Activated CD8-positive, alpha-beta T cell treated with anti-CD3 and anti-CD28 coated beads, Interleukin-2, amount 10 ng/mL, durations not matched to agents 7 days and 5 days (primary cell): ENCODE measurements at regions not wholly inside any gene's neighbourhood (a gene's known extent, or its start where the extent isn't known, plus 50 kb on each side); places are given as distances from the start of the nearest gene placed in this dataset.

ENCODE experiments used
- ATAC-seq: fragments of 150-1000 bp; cut with Tn5 transposase; one replicate; pipeline ENCODE4 v1.10.0; 2021; ENCODE audit warnings: moderate library complexity
- CTCF ChIA-PET: fragments of 350-600 bp; sonication (Branson Sonifier 250); formaldehyde crosslinking; loops from one replicate; lab custom pipeline; 2021; ENCODE audit warnings: antibody characterized with exemption; lab: Charles Lee
- POLR2A ChIA-PET: fragments of 350-600 bp; sonication (Branson Sonifier 250); formaldehyde crosslinking; loops from one replicate; lab custom pipeline; 2021; ENCODE audit warnings: antibody characterized with exemption; lab: Charles Lee
- DNase-seq: peaks from one replicate; pipeline ENCODE4 v3.0.0-alpha.2; 2020
- H3K27ac Mint-ChIP-seq: one replicate; pipeline ENCODE4 v1.8.0; 2021; ENCODE audit warnings: mild to moderate bottlenecking, mixed read lengths
- H3K27me3 Mint-ChIP-seq: one replicate; pipeline ENCODE4 v1.8.0; 2021; ENCODE audit warnings: low read depth, mixed read lengths
- H3K36me3 Mint-ChIP-seq: one replicate; pipeline ENCODE4 v1.8.0; 2021; ENCODE audit warnings: low read depth, mixed read lengths
- H3K4me1 Mint-ChIP-seq: one replicate; pipeline ENCODE4 v1.8.0; 2021; ENCODE audit warnings: low read depth, mixed read lengths
- H3K4me3 Mint-ChIP-seq: one replicate; pipeline ENCODE4 v1.8.0; 2021; ENCODE audit warnings: mild to moderate bottlenecking, mixed read lengths
- H3K9me3 Mint-ChIP-seq: one replicate; pipeline ENCODE4 v1.8.0; 2022; ENCODE audit warnings: mixed read lengths; ENCODE audit not compliant: insufficient read depth

DNA sequence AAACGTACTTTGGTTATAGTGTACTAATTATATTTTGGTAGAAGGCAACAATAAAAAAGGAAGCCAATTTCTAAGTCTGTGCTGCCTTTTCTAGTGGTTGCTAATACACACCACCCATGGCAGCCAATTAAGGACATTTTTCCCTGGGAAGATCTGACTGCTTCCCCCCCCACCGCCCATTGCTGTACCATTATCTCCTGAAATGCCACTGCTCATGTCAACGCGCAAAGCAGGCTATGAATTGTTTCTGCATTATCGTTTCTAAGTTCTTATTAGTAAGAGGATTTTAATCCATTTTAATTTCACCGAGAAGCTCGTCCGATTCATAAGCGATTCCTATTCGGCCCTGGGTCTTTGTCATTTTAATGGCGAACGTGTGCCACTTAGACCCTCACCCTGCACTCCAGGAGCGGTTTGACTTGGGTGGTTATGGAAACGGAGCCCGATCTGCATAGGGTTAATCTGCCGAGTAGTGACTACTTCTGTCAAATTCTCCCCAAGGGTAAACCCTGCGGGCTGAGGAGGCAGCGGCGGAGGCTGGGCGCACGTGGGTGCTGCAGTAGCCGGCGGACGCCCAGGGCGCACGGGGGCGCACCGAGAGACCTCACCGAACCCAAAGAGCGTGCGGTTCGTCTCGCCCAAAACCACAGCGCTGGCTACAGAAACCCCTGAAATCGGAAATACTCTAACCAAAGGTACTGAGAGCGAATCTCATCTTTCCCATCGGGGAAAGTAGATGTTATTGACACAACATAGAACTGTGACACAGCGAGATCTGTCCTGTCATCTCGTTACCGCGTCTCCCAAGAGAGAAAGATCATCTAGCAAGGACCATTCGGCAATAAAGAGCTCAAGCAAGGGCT is 55.8 kb upstream of the SHC3 start:
- no peaks in the 10 kb centered on the region for H3K9me3 Mint-ChIP-seq
- H3K27ac Mint-ChIP-seq, result no peak overlapping the region
- H3K27me3 Mint-ChIP-seq, result peaks cover 61% of the 10 kb centered on the region
- ChIA-PET POLR2A (no interaction called here), CTCF (interaction anchor here (1.0 kb wide), 1 partner anchor 13 kb away, joined by 3 read pairs; no protein-coding TSS in a partner anchor)
- H3K4me3 Mint-ChIP-seq, result no peak overlapping the region
- DNase-seq (peak; percentile 52), ATAC-seq (peak; percentile 79)
- H3K4me1 Mint-ChIP-seq, result peaks cover 14% of the 10 kb centered on the region
- H3K36me3 Mint-ChIP-seq, result no peaks in the 10 kb centered on the region

DNA sequence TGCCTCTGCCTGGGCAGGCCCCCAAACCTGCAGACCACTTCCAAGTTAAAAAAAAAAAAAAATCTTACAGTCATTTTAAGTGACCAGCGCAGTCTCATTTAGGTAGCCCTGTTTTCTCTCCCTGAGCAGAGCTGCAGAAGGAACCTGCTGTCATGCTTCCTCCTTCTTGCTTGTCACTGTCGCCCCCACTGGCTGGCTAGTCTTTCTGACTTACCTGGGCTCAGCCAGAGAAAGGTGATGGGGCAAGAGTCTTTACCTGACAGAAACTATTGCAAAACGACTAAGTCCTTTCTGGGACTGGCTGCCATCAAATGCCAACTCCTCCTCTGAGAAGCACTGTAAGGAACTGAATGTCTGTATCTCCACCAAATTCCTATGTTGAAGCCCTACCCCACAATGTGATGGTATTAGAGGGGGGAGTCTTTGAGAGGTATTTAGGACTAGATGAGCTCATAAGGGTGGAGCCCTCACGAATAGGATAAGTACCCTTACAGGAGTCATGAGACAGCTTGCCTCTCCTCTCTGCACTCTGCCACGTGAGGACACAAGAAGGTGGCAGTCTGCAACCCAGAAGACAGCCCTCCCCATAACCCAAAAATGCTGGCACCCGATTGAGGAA is 58.4 kb upstream of the SHC3 start:
- Mint-ChIP-seq H3K4me3 (no peak overlapping the region), H3K27me3 (peaks cover 59% of the 10 kb centered on the region), H3K4me1 (peaks cover 14% of the 10 kb centered on the region), H3K36me3 (no peaks in the 10 kb centered on the region), H3K9me3 (peaks cover 3% of the 10 kb centered on the region), H3K27ac (no peak overlapping the region)
- no peak for ATAC-seq
- POLR2A ChIA-PET, result no interaction called here
- CTCF ChIA-PET, result no interaction called here
- no peak for DNase-seq

DNA sequence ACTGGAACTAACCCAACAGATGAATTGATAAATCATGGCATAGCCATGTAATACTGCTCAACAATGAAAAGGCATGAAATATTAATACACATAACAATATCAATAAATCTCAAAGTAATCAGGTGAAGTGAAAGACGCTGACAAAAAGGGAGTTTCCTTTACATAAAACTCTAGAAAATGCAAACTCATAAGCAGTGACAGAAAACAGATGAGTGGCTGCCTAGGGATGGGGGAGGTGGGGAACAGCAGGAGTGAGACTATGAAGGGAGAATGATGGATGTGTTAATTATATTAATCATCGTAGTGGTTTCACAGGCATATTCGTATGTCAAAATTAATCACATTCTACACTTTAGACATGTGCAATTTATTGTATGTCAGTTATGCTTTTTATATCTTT is 59.8 kb upstream of the SHC3 start:
- H3K36me3 Mint-ChIP-seq, result no peaks in the 10 kb centered on the region
- ChIA-PET CTCF (no interaction called here), POLR2A (no interaction called here)
- peaks cover 55% of the 10 kb centered on the region for H3K27me3 Mint-ChIP-seq
- DNase-seq (no peak), ATAC-seq (no peak)
- peaks cover 3% of the 10 kb centered on the region for H3K9me3 Mint-ChIP-seq
- H3K4me1 Mint-ChIP-seq, result peaks cover 14% of the 10 kb centered on the region
- H3K4me3 Mint-ChIP-seq, result no peak overlapping the region
- H3K27ac Mint-ChIP-seq, result no peak overlapping the region

DNA sequence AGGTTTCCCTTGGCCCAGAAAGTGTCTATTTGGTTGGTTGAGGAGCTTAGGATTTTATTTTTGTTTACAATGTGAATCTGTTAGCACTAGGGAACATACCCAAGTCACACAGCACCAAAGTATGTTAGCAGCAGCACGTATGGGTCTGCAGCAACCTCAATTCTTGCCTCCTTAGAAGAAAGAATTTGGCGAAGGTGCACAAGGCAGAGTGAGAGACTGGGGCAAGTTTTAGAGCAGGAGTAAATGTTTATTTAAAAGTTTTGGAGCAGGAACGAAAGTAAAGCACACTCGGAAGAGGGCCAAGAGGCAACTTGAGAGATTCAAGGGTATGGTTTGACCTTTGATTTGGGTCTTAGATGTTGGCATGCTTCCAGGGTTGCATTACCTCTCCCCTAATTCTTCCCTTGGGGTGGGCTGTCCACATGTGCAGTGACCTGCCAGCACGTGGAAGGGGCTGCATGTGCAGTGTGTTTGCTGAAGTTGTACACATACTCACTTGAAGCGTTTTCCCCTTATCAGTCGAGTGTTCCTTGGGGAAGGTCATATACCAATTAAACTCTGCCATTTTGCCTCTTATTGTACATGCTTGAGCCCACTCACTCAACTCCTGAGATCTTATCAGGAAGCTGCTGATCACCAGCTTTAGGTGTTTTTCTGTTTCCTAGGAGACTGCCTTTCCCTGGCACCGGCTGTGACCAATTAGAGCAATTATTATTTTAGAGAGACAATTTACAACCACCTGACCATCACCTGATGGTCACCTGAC is 64.9 kb upstream of the SHC3 start:
- ChIA-PET POLR2A (no interaction called here), CTCF (no interaction called here)
- no peak overlapping the region for H3K4me3 Mint-ChIP-seq
- peaks cover 31% of the 10 kb centered on the region for H3K27me3 Mint-ChIP-seq
- ATAC-seq, result no peak
- no peaks in the 10 kb centered on the region for H3K36me3 Mint-ChIP-seq
- H3K27ac Mint-ChIP-seq, result no peak overlapping the region
- H3K4me1 Mint-ChIP-seq, result no peaks in the 10 kb centered on the region
- peaks cover 3% of the 10 kb centered on the region for H3K9me3 Mint-ChIP-seq
- DNase-seq, result no peak

DNA sequence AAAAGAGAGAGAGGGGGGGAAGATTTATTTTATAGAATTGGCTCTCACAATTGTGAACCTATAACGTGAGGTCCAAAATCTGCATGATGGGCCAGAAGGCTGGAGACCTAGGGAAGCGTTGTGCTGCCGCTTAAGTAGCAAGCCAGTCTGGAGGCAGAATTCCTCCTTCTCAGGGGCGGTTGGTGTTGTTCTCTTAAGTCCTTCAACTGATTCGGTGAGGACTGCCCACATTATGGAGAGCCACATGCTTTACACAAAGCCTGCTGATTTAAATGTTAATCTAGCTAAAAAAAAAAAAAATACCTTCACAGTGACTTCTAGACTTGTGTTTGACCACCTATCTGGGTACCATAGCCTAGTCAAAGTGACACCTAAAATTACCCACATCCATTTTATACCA is 64.2 kb upstream of the CKS2 start:
- ATAC-seq (no peak), DNase-seq (no peak)
- no peaks in the 10 kb centered on the region for H3K4me1 Mint-ChIP-seq
- CTCF ChIA-PET, result no interaction called here
- no peak overlapping the region for H3K27ac Mint-ChIP-seq
- POLR2A ChIA-PET, result no interaction called here
- no peaks in the 10 kb centered on the region for H3K36me3 Mint-ChIP-seq
- no peak overlapping the region for H3K4me3 Mint-ChIP-seq
- no peaks in the 10 kb centered on the region for H3K9me3 Mint-ChIP-seq
- peaks cover 14% of the 10 kb centered on the region for H3K27me3 Mint-ChIP-seq

DNA sequence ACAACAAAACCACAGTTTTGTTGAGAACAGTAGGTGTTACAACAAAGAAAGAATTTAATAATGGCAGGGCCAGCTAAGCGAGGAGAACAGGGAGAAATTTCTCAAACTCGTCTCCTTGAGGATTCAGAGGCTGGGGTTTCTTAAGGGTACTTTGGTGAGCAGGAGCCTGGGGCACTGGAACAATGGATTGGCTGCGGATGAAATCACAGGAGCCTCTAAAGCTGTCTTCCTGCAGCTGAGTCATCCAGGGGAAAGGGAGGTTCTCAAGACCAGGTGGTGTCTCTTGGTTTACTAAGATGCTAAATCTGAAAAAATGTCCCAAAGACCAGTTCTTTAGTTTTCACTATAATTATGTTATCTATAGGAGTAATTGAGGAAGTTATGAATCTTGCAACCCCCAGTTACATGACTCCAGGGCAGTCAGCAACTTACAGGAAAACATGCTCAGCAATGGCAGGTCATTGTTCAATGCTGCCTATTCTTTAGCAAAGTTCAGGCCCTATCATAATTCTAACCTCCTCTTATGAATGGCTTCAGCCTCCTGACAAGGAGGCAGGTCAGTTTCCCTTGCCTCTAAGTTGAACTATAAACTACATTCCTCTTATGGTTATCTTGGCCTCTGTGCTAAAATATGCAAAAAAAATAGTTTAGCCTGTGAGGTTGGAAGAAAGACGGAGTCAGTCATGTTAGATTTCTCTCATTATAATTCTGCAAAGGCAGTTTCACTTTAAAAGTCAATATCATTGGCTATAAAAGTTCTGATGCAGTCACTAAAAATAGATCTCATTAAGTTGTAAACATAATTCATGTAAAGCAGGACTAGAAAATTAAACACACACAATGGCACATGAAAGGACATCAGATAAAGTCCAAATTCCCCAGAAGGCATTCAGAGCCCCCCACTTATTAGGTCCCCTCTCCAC is 63.3 kb upstream of the CKS2 start:
- no peak overlapping the region for H3K4me3 Mint-ChIP-seq
- CTCF ChIA-PET, result no interaction called here
- H3K27me3 Mint-ChIP-seq, result peaks cover 14% of the 10 kb centered on the region
- DNase-seq (no peak), ATAC-seq (no peak)
- POLR2A ChIA-PET, result no interaction called here
- H3K9me3 Mint-ChIP-seq, result no peaks in the 10 kb centered on the region
- H3K27ac Mint-ChIP-seq, result no peak overlapping the region
- H3K4me1 Mint-ChIP-seq, result no peaks in the 10 kb centered on the region
- H3K36me3 Mint-ChIP-seq, result no peaks in the 10 kb centered on the region

DNA sequence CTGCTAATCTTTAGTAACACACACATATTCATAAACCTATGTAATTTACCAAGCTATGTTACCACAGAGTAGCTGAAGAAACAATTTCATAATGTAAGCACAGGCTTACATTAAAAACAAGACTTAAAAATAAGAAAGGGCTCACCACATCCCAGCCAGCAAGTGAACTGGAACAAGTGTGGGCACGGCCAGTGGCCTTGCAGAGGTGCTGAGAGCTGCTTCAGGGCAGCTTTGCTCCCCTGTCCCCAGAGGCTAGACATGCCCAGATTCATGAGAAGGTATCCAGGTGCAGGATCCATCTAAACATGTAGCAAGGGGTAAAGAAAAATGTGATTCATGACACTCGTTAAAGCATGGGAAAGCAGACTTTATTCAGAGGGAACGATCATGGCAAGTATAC is 62.0 kb upstream of the CKS2 start:
- Mint-ChIP-seq H3K27me3 (peaks cover 10% of the 10 kb centered on the region), H3K4me3 (no peak overlapping the region), H3K36me3 (no peaks in the 10 kb centered on the region), H3K9me3 (no peaks in the 10 kb centered on the region), H3K27ac (no peak overlapping the region), H3K4me1 (no peaks in the 10 kb centered on the region)
- DNase-seq (no peak), ATAC-seq (no peak)
- POLR2A ChIA-PET, result no interaction called here
- CTCF ChIA-PET, result no interaction called here

DNA sequence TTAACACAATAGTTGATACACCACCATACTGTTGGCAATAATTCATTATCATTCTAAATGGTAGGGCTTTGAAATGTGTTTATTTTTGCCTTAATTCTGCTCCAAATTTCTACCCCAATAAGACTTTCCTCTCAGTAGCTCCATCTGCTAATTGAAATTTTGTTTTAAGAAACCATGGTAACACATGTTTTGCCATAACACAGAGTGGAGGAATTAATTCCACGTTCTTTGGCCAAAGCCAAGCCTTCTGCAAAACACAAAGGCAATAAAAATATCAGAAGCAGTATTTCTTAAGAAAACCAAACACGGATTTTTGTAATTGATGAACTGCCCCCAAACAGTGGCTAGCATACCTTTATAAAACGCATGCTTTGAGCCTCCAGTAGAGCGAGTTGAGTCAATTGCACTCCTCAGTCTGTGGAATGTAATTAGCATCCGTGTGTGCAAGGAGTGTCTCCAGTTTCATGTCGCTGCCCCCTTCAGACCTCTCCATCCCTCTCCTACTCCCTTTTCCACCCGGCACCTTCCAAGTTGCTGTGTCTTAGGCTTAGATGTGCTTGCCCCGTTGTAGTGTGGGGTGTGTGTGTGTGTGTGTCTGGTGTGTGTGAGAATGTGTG is 58.2 kb upstream of the CKS2 start:
- CTCF ChIA-PET, result no interaction called here
- no peaks in the 10 kb centered on the region for H3K9me3 Mint-ChIP-seq

DNA sequence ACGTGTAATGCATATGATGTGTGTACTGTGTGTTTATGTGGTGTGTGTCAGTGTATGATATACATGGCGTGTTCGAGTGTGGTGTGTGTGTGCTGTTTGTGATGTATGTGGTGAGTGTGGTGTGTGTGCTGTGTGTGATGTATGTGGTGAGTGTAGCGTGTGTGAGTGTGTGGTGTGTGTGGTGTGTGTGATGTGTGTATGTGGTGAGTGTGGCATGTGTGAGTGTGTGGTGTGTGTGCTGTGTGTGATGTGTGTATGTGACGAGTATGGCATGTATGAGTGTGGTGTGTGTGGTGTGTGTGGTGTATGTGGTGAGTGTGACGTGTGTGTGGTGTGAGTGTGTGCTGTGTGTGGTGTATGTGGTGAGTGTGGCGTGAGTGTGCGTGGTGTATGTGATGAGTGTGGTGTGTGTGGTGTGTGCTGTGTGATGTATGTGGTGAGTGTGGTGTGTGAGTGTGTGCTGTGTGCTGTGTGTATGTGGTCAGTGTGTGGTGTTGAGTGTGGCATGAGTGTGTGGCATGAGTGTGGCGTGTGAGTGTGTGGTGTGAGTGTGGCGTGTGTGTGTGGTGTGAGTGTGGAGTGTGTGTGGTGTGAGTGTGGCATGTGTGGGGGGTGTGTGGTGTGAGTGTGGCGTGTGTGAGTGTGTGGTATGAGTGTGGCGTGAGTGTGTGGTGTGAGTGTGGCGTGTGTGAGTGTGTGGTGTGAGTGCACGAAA is 56.8 kb upstream of the CKS2 start:
- DNase-seq (no peak), ATAC-seq (no peak)
- ChIA-PET POLR2A (no interaction called here), CTCF (no interaction called here)
- H3K27ac Mint-ChIP-seq, result no peak overlapping the region
- H3K4me1 Mint-ChIP-seq, result no peaks in the 10 kb centered on the region
- no peaks in the 10 kb centered on the region for H3K9me3 Mint-ChIP-seq
- H3K4me3 Mint-ChIP-seq, result no peak overlapping the region
- H3K27me3 Mint-ChIP-seq, result peaks cover 3% of the 10 kb centered on the region
- no peaks in the 10 kb centered on the region for H3K36me3 Mint-ChIP-seq

More for the DNA sequence above, 58.2 kb upstream of the CKS2 start:
- POLR2A ChIA-PET, result no interaction called here
- Mint-ChIP-seq H3K36me3 (no peaks in the 10 kb centered on the region), H3K27me3 (peaks cover 3% of the 10 kb centered on the region), H3K4me1 (no peaks in the 10 kb centered on the region), H3K27ac (no peak overlapping the region), H3K4me3 (no peak overlapping the region)
- DNase-seq (no peak), ATAC-seq (no peak)

DNA sequence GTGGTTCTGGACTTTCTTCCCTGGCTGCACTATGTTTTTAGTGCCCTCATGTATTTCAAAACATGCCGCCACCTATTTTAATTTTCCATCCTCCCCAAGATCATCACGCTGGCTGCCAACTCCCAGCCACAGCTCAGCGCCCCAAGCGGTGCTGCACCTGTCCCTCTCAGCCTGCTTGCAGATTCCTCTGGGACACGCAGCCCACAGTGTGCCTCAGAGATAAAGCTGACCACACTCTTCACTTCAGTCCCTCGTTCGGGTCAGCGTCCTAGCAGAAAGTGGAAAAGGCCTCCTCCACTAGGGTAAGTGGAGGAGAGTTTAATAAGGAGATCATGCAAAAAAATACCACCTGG is 56.2 kb upstream of the CKS2 start:
- DNase-seq, result no peak
- POLR2A ChIA-PET, result no interaction called here
- CTCF ChIA-PET, result no interaction called here
- H3K36me3 Mint-ChIP-seq, result no peaks in the 10 kb centered on the region
- H3K27ac Mint-ChIP-seq, result no peak overlapping the region
- H3K9me3 Mint-ChIP-seq, result no peaks in the 10 kb centered on the region
- ATAC-seq, result peak; percentile 44
- H3K4me3 Mint-ChIP-seq, result no peak overlapping the region
- no peaks in the 10 kb centered on the region for H3K4me1 Mint-ChIP-seq
- H3K27me3 Mint-ChIP-seq, result peaks cover 3% of the 10 kb centered on the region

DNA sequence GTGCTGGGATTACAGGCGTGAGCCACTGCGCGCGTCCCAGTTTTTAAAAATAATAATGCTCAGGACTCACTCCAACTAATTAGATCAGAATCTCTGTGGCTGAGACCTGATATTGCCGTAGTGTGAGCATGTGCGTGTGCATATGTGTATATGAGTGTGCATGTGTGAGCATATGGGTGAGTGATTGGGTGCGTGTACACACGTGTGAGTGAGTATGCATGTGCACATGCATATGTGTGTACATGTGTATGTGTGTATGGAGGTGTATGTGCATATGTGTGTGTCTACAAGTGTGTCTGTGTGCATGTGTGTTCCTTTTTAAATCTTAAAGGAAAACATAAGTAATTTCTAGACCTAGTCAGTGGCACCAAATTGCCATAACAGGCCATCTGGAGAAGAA is 54.8 kb upstream of the CKS2 start:
- Mint-ChIP-seq H3K27me3 (peaks cover 3% of the 10 kb centered on the region), H3K4me3 (no peak overlapping the region), H3K4me1 (no peaks in the 10 kb centered on the region), H3K36me3 (no peaks in the 10 kb centered on the region), H3K27ac (no peak overlapping the region), H3K9me3 (no peaks in the 10 kb centered on the region)
- CTCF ChIA-PET, result no interaction called here
- ATAC-seq (no peak), DNase-seq (no peak)
- POLR2A ChIA-PET, result no interaction called here
